GM18870 (cell line): ENCODE measurements at regions not wholly inside any gene's neighbourhood (a gene's known extent, or its start where the extent isn't known, plus 50 kb on each side); places are given as distances from the start of the nearest gene placed in this dataset.
A peak's percentile ranks its signal among the peaks of the same experiment; 100 is the strongest.
"Not testable (repeated sequence)": the region's sequence is repeated elsewhere in the genome, so short reads cannot be mapped to it uniquely, and the experiment has no call there.

ENCODE experiments used
- ATAC-seq: cut with Tn5 transposase; IDR thresholded peaks from one replicate; pipeline ENCODE4 v1.9.1; 2021; ENCODE audit warnings: moderate library complexity; ENCODE audit not compliant: unreplicated experiment

GRCh38 chr5:106640511-106640910 lies 1030.2 kb downstream of the EFNA5 start:
- no peak for ATAC-seq

GRCh38 chr5:106639488-106639887 lies 1031.2 kb downstream of the EFNA5 start:
- no peak for ATAC-seq

GRCh38 chr5:106637275-106637674 lies 1033.5 kb downstream of the EFNA5 start:
- no peak for ATAC-seq

GRCh38 chr5:106634375-106634774 lies 1036.4 kb downstream of the EFNA5 start:
- no peak for ATAC-seq

- no peak for ATAC-seq
Observed at GRCh38 chr5:106633825-106634224, 1036.9 kb downstream of the EFNA5 start.

GRCh38 chr5:106628456-106628855 lies 1042.3 kb downstream of the EFNA5 start:
- ATAC-seq: not testable (repeated sequence)

GRCh38 chr5:106610041-106610440 lies 1060.7 kb downstream of the EFNA5 start:
- no peak for ATAC-seq

- ATAC-seq: peak; percentile 73
Observed at GRCh38 chr5:106601620-106602019, 1069.1 kb downstream of the EFNA5 start.

GRCh38 chr5:106600803-106601202 lies 1069.9 kb downstream of the EFNA5 start:
- ATAC-seq: no peak

GRCh38 chr5:106595864-106596263 lies 1074.9 kb downstream of the EFNA5 start:
- ATAC-seq: no peak

GRCh38 chr5:106584268-106584667 lies 1086.5 kb downstream of the EFNA5 start:
- ATAC-seq: no peak

GRCh38 chr5:106578736-106579135 lies 1092.0 kb downstream of the EFNA5 start:
- no peak for ATAC-seq

GRCh38 chr5:106574820-106575219 lies 1095.9 kb downstream of the EFNA5 start:
- ATAC-seq: no peak

- no peak for ATAC-seq
Observed at GRCh38 chr5:106566031-106566430, 1104.7 kb downstream of the EFNA5 start.

- ATAC-seq: no peak
Observed at GRCh38 chr5:106545325-106545724, 1125.4 kb downstream of the EFNA5 start.

GRCh38 chr5:106543330-106543729 lies 1127.4 kb downstream of the EFNA5 start:
- no peak for ATAC-seq

GRCh38 chr5:106530150-106530549 lies 1140.6 kb downstream of the EFNA5 start:
- no peak for ATAC-seq

- ATAC-seq: no peak
Observed at GRCh38 chr5:106525438-106525837, 1145.3 kb downstream of the EFNA5 start.

GRCh38 chr5:106523852-106524251 lies 1146.9 kb downstream of the EFNA5 start:
- ATAC-seq: no peak

- ATAC-seq: no peak
Observed at GRCh38 chr5:106522296-106522695, 1148.4 kb downstream of the EFNA5 start.

- ATAC-seq: no peak
Observed at GRCh38 chr5:106521701-106522100, 1149.0 kb downstream of the EFNA5 start.

GRCh38 chr5:106510321-106510720 lies 1160.4 kb downstream of the EFNA5 start:
- no peak for ATAC-seq

GRCh38 chr5:106508894-106509293 lies 1161.8 kb downstream of the EFNA5 start:
- ATAC-seq: no peak

GRCh38 chr5:106493910-106494309 lies 1176.8 kb downstream of the EFNA5 start:
- ATAC-seq: no peak
